HT-29 (cell line): ENCODE measurements at regions not wholly inside any gene's neighbourhood (a gene's known extent, or its start where the extent isn't known, plus 50 kb on each side); places are given as distances from the start of the nearest gene placed in this dataset.

Experiments
- DNase-seq: peaks from one replicate; pipeline ENCODE4 v3.0.0-alpha.2; 2015; ENCODE audit warnings: low spot score

- DNase-seq = no peak
Measured at GRCh38 chr4:1572964-1573720, 111.0 kb downstream of the FAM53A start.

- DNase-seq = no peak
Measured at GRCh38 chr4:1572521-1572920, 111.6 kb downstream of the FAM53A start.

GRCh38 chr4:1572010-1572385, 112.1 kb downstream of the FAM53A start:
- DNase-seq = no peak

GRCh38 chr4:1571165-1572009, 112.7 kb downstream of the FAM53A start:
- no peak for DNase-seq

GRCh38 chr4:1570291-1571164, 113.6 kb downstream of the FAM53A start:
- DNase-seq = no peak

- DNase-seq = no peak
Measured at GRCh38 chr4:1569461-1570151, 114.5 kb downstream of the FAM53A start.

- no peak for DNase-seq
Measured at GRCh38 chr4:1568855-1569460, 115.2 kb downstream of the FAM53A start.

GRCh38 chr4:1567808-1568581, 116.1 kb downstream of the FAM53A start:
- DNase-seq = no peak

- DNase-seq = no peak
Measured at GRCh38 chr4:1567519-1567807, 116.7 kb downstream of the FAM53A start.

- no peak for DNase-seq
Measured at GRCh38 chr4:1566838-1567518, 117.1 kb downstream of the FAM53A start.

- peak; percentile 20 for DNase-seq
Measured at GRCh38 chr4:1566301-1566837, 117.7 kb downstream of the FAM53A start.

GRCh38 chr4:1565598-1566295, 118.4 kb downstream of the FAM53A start:
- no peak for DNase-seq

GRCh38 chr4:1564535-1565375, 119.4 kb downstream of the FAM53A start:
- DNase-seq = no peak

- no peak for DNase-seq
Measured at GRCh38 chr4:1563768-1564485, 120.2 kb downstream of the FAM53A start.

- DNase-seq = no peak
Measured at GRCh38 chr4:1563241-1563640, 120.9 kb downstream of the FAM53A start.

GRCh38 chr4:1562771-1563170, 121.3 kb downstream of the FAM53A start:
- no peak for DNase-seq

- no peak for DNase-seq
Measured at GRCh38 chr4:1562371-1562770, 121.7 kb downstream of the FAM53A start.
